ENCODE measurements at regions not wholly inside any gene's neighbourhood (a gene's known extent, or its start where the extent isn't known, plus 50 kb on each side); places are given as distances from the start of the nearest gene placed in this dataset.

- Histone ChIP-seq H3F3A (ENCODE audit: insufficient read depth, low read length, poor library complexity, severe bottlenecking) (no peaks in the 10 kb centered on the region), H3K27ac (ENCODE audit: low read length) (no peak overlapping the region), H3K9me3 (ENCODE audit: low read length) (no peaks in the 10 kb centered on the region), H3K4me2 (ENCODE audit: low read length) (no peak overlapping the region), H3K27me3 (ENCODE audit: insufficient read depth, low read depth, low read length) (no peaks in the 10 kb centered on the region), H3K9ac (ENCODE audit: low read length) (no peak overlapping the region), H3K4me3 (ENCODE audit: low read length) (no peak overlapping the region), H4K20me1 (ENCODE audit: insufficient read depth) (no peaks in the 10 kb centered on the region), H2AFZ (ENCODE audit: low read depth, low read length) (no peak overlapping the region), H3K36me3 (ENCODE audit: insufficient read depth, low read length) (no peaks in the 10 kb centered on the region), H3K9me2 (ENCODE audit: insufficient read depth, low read length) (no peaks in the 10 kb centered on the region), H3K79me2 (replicated peaks; ENCODE audit: insufficient read depth, low read length) (no peaks in the 10 kb centered on the region)
- TF ChIP-seq REST (IDR thresholded peaks at IDR 0.05; ENCODE audit: borderline replicate concordance): no peak
- no peak for TF ChIP-seq CTCF (IDR thresholded peaks at IDR 0.05; ENCODE audit: poor library complexity, severe bottlenecking)
- TF ChIP-seq TAF1 (IDR thresholded peaks at IDR 0.05; ENCODE audit: low read depth): no peak
These were observed 156.6 kb downstream of the CHIC2 start for GRCh38 chr4:53907772-53908171.

- no peak for TF ChIP-seq MXI1 (conservative IDR thresholded peaks at IDR 0.05; ENCODE audit: poor library complexity, severe bottlenecking)
- TF ChIP-seq TAF1 (IDR thresholded peaks at IDR 0.05; ENCODE audit: low read depth): no peak
- TF ChIP-seq REST (IDR thresholded peaks at IDR 0.05; ENCODE audit: borderline replicate concordance): no peak
- TF ChIP-seq RAD21 (conservative IDR thresholded peaks at IDR 0.05): no peak
- TF ChIP-seq EP300 (conservative IDR thresholded peaks at IDR 0.05; ENCODE audit: poor library complexity, severe bottlenecking): no peak
- TF ChIP-seq EZH2 (IDR thresholded peaks at IDR 0.05; ENCODE audit: borderline replicate concordance, insufficient read depth, low read length, poor library complexity, severe bottlenecking): no peak
- TF ChIP-seq POLR2AphosphoS5 (IDR thresholded peaks at IDR 0.05): no peak
- TF ChIP-seq SMC3 (conservative IDR thresholded peaks at IDR 0.05; ENCODE audit: poor library complexity): no peak
- TF ChIP-seq CTCF (IDR thresholded peaks at IDR 0.05; ENCODE audit: poor library complexity, severe bottlenecking): no peak
- Histone ChIP-seq H3K9me3 (ENCODE audit: low read length) (no peaks in the 10 kb centered on the region), H3F3A (ENCODE audit: insufficient read depth, low read length, poor library complexity, severe bottlenecking) (no peaks in the 10 kb centered on the region), H3K36me3 (ENCODE audit: insufficient read depth, low read length) (no peaks in the 10 kb centered on the region), H3K4me2 (ENCODE audit: low read length) (no peak overlapping the region), H3K4me3 (ENCODE audit: low read length) (no peak overlapping the region), H3K9me2 (ENCODE audit: insufficient read depth, low read length) (no peaks in the 10 kb centered on the region), H3K79me2 (replicated peaks; ENCODE audit: insufficient read depth, low read length) (no peaks in the 10 kb centered on the region), H3K27me3 (ENCODE audit: insufficient read depth, low read depth, low read length) (no peaks in the 10 kb centered on the region), H4K20me1 (ENCODE audit: insufficient read depth) (no peaks in the 10 kb centered on the region), H2AFZ (ENCODE audit: low read depth, low read length) (no peak overlapping the region), H3K9ac (ENCODE audit: low read length) (no peak overlapping the region), H3K27ac (ENCODE audit: low read length) (no peak overlapping the region)
These were observed 157.7 kb downstream of the CHIC2 start for GRCh38 chr4:53906606-53907190.
